Bronchial epithelial cell (primary cell): ENCODE measurements at regions not wholly inside any gene's neighbourhood (a gene's known extent, or its start where the extent isn't known, plus 50 kb on each side); places are given as distances from the start of the nearest gene placed in this dataset.

Source experiments
- DNase-seq: peaks from one replicate; pipeline ENCODE4 v3.0.0-alpha.2; 2010; ENCODE audit warnings: low read depth
- FAIRE-seq: peaks from 2 replicates; lab custom pipeline; 2011; peaks lifted over from hg19 to GRCh38; lab: Jason Lieb, UNC
- H3K27me3 ChIP-seq: 2 replicates; pipeline ENCODE4 v1.5.1; 2011; ENCODE audit warnings: low read length; ENCODE audit not compliant: control insufficient read depth, insufficient read depth
- H3K36me3 ChIP-seq: 2 replicates; pipeline ENCODE4 v1.5.1; 2011; ENCODE audit warnings: low read length; ENCODE audit not compliant: control insufficient read depth, insufficient read depth
- H3K4me3 ChIP-seq: 2 replicates; pipeline ENCODE4 v1.5.1; 2011; ENCODE audit warnings: mild to moderate bottlenecking, low read depth, low read length, control low read depth
- TF ChIP-seq, protein P1 (sequence below): IDR thresholded peaks from 2 replicates; pipeline ENCODE4 v1.5.1; 2011; ENCODE audit warnings: mild to moderate bottlenecking, moderate library complexity, low read length, control low read depth, inconsistent platforms; ENCODE audit not compliant: insufficient read depth, severe bottlenecking

DNA sequence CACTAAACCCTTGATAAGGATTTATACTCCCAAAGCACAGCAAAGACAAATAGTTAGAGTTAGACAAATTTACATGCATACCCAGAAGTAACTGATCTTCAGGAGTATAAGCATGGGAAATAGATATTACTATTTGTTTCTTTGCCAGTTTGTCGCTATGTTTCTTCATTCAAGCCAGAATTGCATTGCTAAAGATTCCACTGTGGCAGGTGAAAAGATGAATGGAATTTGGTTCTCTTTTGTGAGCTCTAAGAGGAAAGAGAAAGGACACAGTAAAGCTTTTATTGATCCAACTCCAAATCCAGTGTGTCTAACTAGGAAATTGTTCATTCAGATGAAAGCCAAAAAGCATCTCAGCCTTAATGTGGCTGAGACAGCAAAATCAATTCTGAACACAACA is 292.3 kb upstream of the SPRY2 start:
- FAIRE-seq (no peak), DNase-seq (no peak)

DNA sequence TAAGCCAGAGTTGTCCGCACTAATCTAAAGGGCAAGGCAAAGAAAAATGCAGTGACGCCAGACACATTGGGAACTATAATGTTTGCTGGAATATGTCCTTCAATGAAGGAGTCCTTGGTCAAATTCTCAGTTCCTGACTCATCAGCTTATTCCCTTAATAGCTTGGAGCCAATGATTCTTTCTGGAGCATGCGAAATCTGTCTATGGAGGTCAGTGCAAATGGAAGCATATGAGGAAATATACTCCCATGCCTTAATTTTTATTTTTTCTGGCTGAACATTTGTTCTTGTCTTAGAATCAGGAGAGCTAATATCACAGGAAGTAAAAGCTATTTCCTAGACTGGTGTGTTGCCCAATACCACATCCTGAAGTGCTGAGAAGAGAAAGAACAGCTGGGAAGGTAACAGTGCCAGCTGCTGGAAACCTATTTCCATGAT is 289.8 kb upstream of the SPRY2 start:
- TF ChIP-seq, protein P1, sequence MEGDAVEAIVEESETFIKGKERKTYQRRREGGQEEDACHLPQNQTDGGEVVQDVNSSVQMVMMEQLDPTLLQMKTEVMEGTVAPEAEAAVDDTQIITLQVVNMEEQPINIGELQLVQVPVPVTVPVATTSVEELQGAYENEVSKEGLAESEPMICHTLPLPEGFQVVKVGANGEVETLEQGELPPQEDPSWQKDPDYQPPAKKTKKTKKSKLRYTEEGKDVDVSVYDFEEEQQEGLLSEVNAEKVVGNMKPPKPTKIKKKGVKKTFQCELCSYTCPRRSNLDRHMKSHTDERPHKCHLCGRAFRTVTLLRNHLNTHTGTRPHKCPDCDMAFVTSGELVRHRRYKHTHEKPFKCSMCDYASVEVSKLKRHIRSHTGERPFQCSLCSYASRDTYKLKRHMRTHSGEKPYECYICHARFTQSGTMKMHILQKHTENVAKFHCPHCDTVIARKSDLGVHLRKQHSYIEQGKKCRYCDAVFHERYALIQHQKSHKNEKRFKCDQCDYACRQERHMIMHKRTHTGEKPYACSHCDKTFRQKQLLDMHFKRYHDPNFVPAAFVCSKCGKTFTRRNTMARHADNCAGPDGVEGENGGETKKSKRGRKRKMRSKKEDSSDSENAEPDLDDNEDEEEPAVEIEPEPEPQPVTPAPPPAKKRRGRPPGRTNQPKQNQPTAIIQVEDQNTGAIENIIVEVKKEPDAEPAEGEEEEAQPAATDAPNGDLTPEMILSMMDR: no peak
- Histone ChIP-seq H3K4me3 (no peak overlapping the region), H3K27me3 (no peaks in the 10 kb centered on the region), H3K36me3 (no peaks in the 10 kb centered on the region)
- DNase-seq: peak; percentile 31
- no peak for FAIRE-seq

More for the DNA sequence above, 292.3 kb upstream of the SPRY2 start:
- TF ChIP-seq, protein P1: no peak
- Histone ChIP-seq H3K36me3 (no peaks in the 10 kb centered on the region), H3K4me3 (no peak overlapping the region), H3K27me3 (no peaks in the 10 kb centered on the region)

DNA sequence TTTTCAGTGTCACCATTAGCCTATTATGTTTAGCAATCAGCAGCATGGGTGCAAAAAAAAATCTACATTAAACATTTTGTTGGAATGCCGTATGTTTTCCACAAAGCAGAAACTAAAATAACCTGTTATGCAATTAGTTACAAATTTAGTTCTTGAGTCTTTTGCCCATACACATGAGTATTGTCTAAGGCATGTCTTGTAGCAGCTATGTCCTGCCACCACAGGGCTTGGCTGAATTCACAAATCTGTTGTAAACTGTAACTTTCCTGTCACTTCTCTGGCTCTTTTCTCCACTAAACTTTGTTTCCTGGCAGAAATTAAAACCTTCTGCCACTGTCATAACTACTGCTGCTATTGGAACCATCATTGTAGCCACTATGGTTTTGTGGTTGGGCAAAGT is 277.9 kb upstream of the SPRY2 start:
- no peak overlapping the region for H3K4me3 ChIP-seq
- TF ChIP-seq, protein P1: no peak
- H3K36me3 ChIP-seq: no peaks in the 10 kb centered on the region
- FAIRE-seq (no peak), DNase-seq (no peak)
- H3K27me3 ChIP-seq: no peaks in the 10 kb centered on the region

DNA sequence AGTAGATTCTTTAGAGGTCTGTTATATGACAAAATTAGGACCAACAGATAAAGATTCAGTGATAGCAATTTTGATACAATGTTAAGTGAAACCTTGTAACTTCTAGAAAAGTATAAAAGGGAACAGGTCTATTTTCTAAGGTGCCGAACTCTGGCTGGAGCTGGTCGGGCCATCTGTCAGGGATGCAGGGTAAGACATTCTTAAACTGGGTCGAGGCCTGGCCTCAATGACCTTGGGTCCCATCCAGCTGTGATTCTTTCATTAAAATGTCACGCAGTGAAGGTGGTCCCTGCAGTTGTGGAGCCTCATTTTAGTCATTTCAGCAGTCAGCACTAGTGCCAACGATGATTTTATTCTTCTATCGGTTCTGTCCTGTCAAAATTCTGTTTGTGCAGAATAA is 271.9 kb upstream of the SPRY2 start:
- TF ChIP-seq, protein P1: no peak
- DNase-seq (no peak), FAIRE-seq (no peak)
- no peak overlapping the region for H3K4me3 ChIP-seq
- H3K36me3 ChIP-seq: no peaks in the 10 kb centered on the region
- H3K27me3 ChIP-seq: no peaks in the 10 kb centered on the region

DNA sequence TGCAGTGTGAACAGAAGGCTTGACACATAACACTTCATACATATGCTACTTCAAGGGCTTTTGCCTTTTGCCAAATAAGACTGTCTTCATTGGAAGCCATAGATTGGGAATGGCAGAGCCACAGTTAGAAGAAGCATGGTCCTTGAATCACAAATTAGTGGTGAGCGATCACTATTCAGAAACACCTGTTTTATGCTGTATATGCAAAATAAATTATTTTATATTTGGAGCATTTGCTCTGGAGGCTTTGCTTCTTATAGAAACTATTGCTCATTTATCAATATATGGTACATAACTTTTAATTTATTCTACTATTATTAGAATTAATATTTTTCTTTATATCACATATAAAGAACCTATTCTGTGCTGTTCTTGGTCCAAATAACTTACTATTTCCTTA is 270.4 kb upstream of the SPRY2 start:
- FAIRE-seq (no peak), DNase-seq (no peak)
- Histone ChIP-seq H3K27me3 (no peaks in the 10 kb centered on the region), H3K36me3 (no peaks in the 10 kb centered on the region), H3K4me3 (no peak overlapping the region)
- TF ChIP-seq, protein P1: no peak

DNA sequence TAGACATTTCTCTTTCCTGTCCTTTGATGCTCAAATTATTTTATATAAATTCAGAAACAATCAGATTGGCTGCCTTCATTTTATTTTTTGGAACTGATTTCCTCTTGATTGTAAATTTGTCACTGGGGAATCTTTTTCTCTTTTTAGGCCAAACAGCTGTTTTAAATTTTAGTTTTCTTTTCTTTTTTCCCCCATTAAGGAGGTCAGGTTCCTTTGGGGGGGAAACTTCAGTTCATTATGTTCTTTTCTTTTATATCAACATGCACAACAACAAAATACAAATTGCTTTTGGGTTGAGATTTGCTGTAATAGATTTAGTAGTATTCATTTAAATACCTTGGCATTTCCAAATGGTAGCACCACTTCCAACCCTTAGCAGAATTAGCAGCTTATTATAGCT is 264.8 kb upstream of the SPRY2 start:
- DNase-seq (no peak), FAIRE-seq (no peak)
- Histone ChIP-seq H3K36me3 (no peaks in the 10 kb centered on the region), H3K27me3 (no peaks in the 10 kb centered on the region), H3K4me3 (no peak overlapping the region)
- TF ChIP-seq, protein P1: no peak
